ENCODE measurements at regions not wholly inside any gene's neighbourhood (a gene's known extent, or its start where the extent isn't known, plus 50 kb on each side); places are given as distances from the start of the nearest gene placed in this dataset.

DNA sequence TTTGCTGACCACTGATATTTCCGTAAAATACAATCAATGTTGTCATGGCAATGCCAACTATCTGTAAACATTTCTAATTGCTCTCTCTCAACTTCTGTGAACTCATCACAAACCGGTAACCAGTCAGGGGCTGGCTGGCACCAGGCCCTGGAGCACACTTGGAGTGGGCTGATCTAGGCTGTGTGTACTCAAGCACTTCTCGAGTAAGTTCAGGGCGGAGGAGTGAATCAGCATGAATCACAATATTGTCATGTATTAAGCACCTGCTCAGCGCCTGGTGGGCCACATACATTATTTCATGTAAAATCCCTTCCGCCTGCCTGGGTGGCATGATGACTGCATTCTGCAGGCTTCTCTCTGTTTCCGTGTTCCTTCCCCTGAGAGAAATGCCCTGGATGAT is 212.4 kb downstream of the FOXD2 start:
- TF ChIP-seq EP300 (IDR thresholded peaks at IDR 0.05) (no peak), POLR2AphosphoS5 (IDR thresholded peaks at IDR 0.05) (no peak), POLR2A (IDR thresholded peaks at IDR 0.05) (no peak)
- TF ChIP-seq, protein P1, sequence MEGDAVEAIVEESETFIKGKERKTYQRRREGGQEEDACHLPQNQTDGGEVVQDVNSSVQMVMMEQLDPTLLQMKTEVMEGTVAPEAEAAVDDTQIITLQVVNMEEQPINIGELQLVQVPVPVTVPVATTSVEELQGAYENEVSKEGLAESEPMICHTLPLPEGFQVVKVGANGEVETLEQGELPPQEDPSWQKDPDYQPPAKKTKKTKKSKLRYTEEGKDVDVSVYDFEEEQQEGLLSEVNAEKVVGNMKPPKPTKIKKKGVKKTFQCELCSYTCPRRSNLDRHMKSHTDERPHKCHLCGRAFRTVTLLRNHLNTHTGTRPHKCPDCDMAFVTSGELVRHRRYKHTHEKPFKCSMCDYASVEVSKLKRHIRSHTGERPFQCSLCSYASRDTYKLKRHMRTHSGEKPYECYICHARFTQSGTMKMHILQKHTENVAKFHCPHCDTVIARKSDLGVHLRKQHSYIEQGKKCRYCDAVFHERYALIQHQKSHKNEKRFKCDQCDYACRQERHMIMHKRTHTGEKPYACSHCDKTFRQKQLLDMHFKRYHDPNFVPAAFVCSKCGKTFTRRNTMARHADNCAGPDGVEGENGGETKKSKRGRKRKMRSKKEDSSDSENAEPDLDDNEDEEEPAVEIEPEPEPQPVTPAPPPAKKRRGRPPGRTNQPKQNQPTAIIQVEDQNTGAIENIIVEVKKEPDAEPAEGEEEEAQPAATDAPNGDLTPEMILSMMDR (IDR thresholded peaks at IDR 0.05), result no peak

All from sigmoid colon (tissue), 4 donors.